SK-N-MC (cell line): ENCODE measurements at regions not wholly inside any gene's neighbourhood (a gene's known extent, or its start where the extent isn't known, plus 50 kb on each side); places are given as distances from the start of the nearest gene placed in this dataset.

ENCODE experiments used
- DNase-seq: peaks from one replicate; pipeline ENCODE4 v3.0.0-alpha.2; 2011; ENCODE audit warnings: low read depth, low spot score
- H3K27ac ChIP-seq: fragments of 200-600 bp; sonication (generic); 2 replicates; pipeline ENCODE4 v1.5.1; 2016; ENCODE audit warnings: mixed run types
- H3K36me3 ChIP-seq: fragments of 200-600 bp; sonication (generic); 2 replicates; pipeline ENCODE4 v1.6.1; 2017; ENCODE audit warnings: antibody characterized with exemption, low read length, mixed read lengths; ENCODE audit not compliant: insufficient read depth
- H3K4me3 ChIP-seq: fragments of 200-600 bp; sonication (generic); 2 replicates; pipeline ENCODE4 v1.5.1; 2016
- H3K9ac ChIP-seq: fragments of 200-600 bp; sonication (generic); 2 replicates; pipeline ENCODE4 v1.8.0; 2017; ENCODE audit warnings: mixed run types, mixed read lengths; ENCODE audit not compliant: insufficient read length
- H3K9me3 ChIP-seq: fragments of 200-600 bp; sonication (generic); 2 replicates; pipeline ENCODE4 v1.6.1; 2017; ENCODE audit warnings: low read depth, mild to moderate bottlenecking, antibody characterized with exemption, low read length, moderate library complexity, mixed read lengths
- EZH2 ChIP-seq: fragments of 200-600 bp; sonication (generic); IDR thresholded peaks from one replicate; pipeline ENCODE4 v1.6.1; 2017; ENCODE audit warnings: antibody characterized with exemption
- FOXP2 ChIP-seq: optimal IDR thresholded peaks from 2 replicates; pipeline ENCODE3; 2011; ENCODE audit warnings: mild to moderate bottlenecking, moderate library complexity; ENCODE audit not compliant: insufficient read depth; ENCODE audit errors: extremely low read length, control extremely low read depth
- POLR2AphosphoS5 ChIP-seq: IDR thresholded peaks from 2 replicates; pipeline ENCODE4 v1.6.1; 2012; ENCODE audit warnings: mild to moderate bottlenecking, low read depth, low read length, borderline replicate concordance

DNA sequence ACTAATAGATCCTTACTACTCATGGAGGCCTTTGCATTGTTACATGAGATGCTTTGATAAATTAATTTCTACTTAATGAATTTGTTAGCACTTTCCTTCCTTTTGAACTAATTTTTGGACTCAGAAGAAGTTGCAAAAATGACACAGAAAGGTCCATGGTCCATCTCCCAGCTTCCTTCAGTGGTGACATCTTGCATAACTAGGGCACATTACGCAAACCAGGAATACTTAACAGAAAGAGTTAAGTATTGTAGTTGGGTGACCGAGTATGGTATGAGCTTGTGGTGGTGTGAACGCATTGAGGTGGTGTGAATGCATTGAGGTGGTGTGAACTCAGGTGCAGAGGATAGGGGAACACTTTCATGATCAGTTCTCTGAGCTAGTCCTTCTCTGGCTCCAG, 151.1 kb upstream of the TWIST2 start:
- no peaks in the 10 kb centered on the region for H3K36me3 ChIP-seq
- H3K27ac ChIP-seq: no peak overlapping the region
- DNase-seq: no peak
- TF ChIP-seq POLR2AphosphoS5 (no peak), FOXP2 (no peak), EZH2 (no peak)
- no peak overlapping the region for H3K9ac ChIP-seq
- H3K4me3 ChIP-seq: no peak overlapping the region
- no peaks in the 10 kb centered on the region for H3K9me3 ChIP-seq

DNA sequence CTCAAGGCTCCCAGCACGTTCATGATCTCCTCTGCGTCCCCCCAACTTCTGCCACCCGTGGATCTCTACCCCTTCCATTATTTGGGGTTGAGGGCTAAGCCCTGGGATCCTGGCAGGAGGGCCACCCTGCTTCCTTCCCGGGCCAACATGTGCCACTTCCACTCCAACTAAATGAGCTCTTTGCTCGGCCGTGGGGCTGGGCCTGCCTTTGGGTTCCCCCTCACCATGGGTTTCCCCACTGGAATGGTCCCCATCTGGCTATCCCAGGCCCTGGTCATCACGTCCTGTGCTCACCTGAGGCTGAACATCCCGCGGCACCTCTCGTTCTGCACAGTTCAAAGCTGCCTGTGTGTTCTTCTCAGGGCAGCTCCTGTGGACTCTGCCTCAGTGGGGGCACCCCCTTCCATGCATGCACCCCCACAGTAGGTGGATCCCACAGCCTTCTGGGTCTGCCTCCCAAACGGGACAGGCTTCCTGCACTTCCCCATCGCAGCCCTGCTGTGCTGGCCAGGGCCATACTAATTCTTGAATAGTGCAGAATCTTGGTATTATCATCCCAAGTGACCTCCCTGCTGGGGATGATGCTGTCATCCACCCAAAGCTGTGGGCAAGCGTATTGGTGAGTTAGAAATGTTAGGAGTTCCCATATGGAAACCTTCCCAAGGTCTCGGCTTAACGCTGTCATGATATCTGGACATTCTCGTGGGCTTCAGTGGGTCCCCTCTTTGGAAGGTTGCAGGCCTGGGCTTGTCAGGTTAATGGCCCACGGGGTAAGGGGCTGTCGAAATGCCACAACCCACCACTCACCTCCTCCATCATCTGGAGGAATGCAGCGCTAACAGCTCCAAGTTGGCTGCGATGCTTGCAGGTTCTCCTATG, 150.5 kb upstream of the TWIST2 start:
- H3K9ac ChIP-seq: no peak overlapping the region
- no peak overlapping the region for H3K27ac ChIP-seq
- TF ChIP-seq FOXP2: no peak
- DNase-seq: no peak
- H3K9me3 ChIP-seq: no peaks in the 10 kb centered on the region
- H3K36me3 ChIP-seq: no peaks in the 10 kb centered on the region
- H3K4me3 ChIP-seq: no peak overlapping the region

DNA sequence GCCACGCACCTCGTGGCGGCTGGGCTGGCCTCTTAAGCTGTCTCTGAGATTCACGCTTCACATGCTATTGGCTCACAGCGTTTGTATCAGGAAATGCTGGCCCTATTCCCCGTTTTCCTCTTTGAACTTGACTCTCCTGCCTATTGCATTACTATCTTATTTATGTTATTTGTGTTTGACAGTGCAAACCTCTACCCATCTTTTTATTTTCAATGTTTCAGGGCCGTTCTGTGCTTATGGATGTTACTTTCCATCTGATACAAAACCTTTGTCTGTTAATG, 149.9 kb upstream of the TWIST2 start:
- Histone ChIP-seq H3K4me3 (no peak overlapping the region), H3K27ac (no peak overlapping the region), H3K9me3 (no peaks in the 10 kb centered on the region), H3K36me3 (no peaks in the 10 kb centered on the region), H3K9ac (no peak overlapping the region)
- TF ChIP-seq POLR2AphosphoS5 (no peak), EZH2 (no peak), FOXP2 (no peak)
- DNase-seq: no peak

DNA sequence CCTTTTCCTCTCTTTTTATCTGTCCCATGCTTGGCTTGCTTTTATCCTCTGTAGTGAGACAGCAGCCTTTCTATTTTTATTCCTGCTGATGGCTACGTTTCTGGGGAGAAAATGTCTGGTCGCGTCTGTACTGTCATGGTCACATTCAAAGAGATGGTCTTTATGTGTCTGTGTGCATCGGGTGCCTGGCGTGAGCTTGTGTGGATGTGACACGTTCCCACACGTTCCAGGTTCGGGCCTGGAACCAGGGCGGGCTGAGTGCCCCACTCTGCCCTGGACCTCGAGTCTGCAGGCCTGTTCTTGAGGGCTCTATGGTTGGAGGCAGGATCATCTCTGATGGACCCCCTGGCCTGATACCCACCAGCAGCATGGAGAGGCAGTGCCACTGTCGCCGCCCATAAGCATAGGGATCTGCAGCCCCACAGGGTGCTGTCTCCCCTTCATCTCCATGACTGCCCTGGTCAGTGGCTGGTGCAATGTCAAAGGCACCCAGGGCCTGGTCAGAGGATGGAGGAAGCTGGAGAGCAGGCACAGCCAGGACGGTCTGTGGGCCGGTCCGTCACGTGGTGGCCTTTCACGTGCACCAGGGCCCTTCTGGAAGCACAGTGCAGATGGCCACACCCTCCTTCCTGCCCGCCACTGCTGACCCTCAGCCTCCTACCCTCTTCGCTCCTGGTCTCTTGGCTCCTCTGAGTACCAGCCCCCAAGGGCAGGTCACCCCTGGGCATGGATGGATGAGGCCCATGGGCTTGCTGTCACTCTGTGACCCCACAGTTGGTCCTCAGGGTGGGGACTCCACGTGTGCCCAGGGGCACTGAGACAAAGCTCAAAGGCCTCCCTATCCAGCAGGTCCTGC, 149.2 kb upstream of the TWIST2 start:
- TF ChIP-seq FOXP2 (no peak), POLR2AphosphoS5 (no peak), EZH2 (no peak)
- H3K4me3 ChIP-seq: no peak overlapping the region
- H3K9me3 ChIP-seq: no peaks in the 10 kb centered on the region
- no peaks in the 10 kb centered on the region for H3K36me3 ChIP-seq
- no peak overlapping the region for H3K9ac ChIP-seq
- no peak overlapping the region for H3K27ac ChIP-seq
- no peak for DNase-seq

DNA sequence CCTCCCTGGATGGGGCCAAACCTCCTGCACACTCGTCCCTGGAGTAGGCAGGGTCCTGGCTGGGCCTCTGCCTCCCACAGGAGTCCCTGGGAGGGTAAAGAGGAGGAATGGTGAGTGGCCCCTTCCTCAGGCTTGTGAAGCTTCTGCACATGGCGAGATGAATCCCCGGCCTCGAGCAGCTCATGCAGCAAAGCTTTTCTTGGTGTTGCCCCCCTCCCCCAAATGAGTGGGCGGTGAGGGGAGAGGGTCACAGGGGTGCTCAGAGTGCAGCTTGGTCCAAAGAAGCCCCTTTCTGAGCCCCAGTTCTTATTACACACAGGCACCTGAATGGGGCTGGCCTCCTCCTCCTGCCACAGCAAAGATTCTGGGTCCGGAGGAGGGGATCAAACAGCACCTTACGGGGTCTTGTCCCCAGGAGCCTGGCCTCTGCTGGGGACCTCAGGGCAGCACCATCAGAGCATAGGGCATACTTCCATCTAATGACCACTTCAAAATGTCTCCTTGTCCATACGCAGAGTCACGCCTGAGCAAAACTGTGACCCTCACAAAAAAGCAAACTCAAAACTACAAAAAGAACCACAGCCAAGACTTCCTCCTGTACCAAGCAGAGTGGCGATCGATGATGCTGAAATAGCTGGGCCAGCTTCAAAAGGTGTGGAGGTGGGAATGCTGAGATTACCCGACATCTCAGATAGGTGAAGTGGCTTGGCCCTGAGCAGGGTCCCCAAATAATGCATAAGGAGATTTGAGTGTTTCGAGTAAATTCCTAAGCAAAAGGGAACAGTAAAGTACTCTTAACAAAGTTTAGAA, 148.4 kb upstream of the TWIST2 start:
- TF ChIP-seq POLR2AphosphoS5 (no peak), FOXP2 (no peak), EZH2 (no peak)
- no peak overlapping the region for H3K27ac ChIP-seq
- no peaks in the 10 kb centered on the region for H3K9me3 ChIP-seq
- H3K36me3 ChIP-seq: no peaks in the 10 kb centered on the region
- H3K4me3 ChIP-seq: no peak overlapping the region
- H3K9ac ChIP-seq: no peak overlapping the region
- DNase-seq: no peak

DNA sequence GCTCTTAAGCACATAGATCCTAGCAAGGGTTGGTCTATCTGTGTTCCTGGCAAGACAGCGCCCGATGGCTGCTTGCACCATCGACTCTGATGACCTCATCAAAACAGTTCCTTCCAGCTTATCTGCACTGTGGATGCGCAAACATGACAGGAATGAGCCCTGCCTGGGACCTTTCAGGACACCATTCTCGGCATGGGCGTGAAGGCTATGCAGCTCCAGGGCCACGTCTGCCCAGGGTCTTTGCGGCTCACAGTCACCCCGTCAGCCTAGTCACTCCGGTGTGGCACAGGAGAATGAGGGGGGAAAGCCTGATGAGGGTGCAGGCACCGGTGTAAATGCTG, 147.8 kb upstream of the TWIST2 start:
- Histone ChIP-seq H3K36me3 (no peaks in the 10 kb centered on the region), H3K4me3 (no peak overlapping the region), H3K27ac (no peak overlapping the region), H3K9ac (no peak overlapping the region), H3K9me3 (no peaks in the 10 kb centered on the region)
- DNase-seq: no peak
- TF ChIP-seq FOXP2 (no peak), POLR2AphosphoS5 (no peak), EZH2 (no peak)

DNA sequence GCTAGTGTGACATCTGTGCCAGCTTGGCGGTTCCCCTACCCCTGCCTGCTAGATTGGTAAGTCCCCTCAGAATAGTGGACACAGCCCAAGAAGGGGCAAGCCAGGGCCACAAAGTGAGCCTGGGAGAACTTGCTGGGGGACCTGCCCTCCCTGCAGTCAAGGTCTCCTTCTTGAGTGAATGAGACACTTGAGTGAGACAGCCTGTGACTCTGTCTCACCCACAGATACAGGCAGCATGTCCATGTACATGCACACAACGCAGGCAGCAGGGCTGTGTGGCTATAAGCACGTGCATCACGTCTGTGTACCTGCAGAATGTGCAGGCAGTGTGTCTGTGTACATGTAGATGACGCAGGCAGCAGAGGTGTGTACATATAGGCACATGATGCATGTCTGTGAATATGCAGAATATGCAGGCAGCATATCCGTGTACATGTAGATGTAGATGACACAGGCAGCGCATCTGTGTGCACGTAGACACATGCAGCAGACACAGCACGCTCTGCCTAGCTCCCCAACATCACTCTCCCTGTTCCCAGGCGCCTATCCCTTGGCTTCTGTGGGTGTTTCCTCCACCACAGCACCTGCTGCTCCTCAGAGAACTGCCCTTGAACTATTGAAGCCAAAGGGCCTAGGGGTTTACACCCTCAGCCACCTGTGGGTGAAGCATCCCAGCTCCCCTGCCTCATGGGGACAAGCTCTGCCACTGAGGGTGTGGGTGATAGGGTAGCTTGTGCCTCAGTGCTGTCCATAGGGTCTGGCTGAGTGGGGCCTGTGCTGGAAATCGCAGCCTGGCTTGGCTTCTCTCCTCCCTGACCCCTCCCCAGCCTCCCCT, 147.2 kb upstream of the TWIST2 start:
- Histone ChIP-seq H3K9me3 (no peaks in the 10 kb centered on the region), H3K36me3 (no peaks in the 10 kb centered on the region), H3K4me3 (no peak overlapping the region), H3K27ac (no peak overlapping the region), H3K9ac (no peak overlapping the region)
- no peak for DNase-seq
- TF ChIP-seq FOXP2 (no peak), POLR2AphosphoS5 (no peak), EZH2 (no peak)
